Right lobe of liver (tissue), 4 donors: ENCODE measurements at regions not wholly inside any gene's neighbourhood (a gene's known extent, or its start where the extent isn't known, plus 50 kb on each side); places are given as distances from the start of the nearest gene placed in this dataset.

Source experiments
- CTCF ChIP-seq, 4 donors: fragments of 200-600 bp in 3 of 4; fragments of 450-650 bp in 1 of 4; IDR thresholded peaks; one replicate each; pipeline versions ENCODE4 v1.5.1 to v1.8.0; 2016 to 2022; ENCODE audit warnings: antibody characterized with exemption in 4 of 4, mild to moderate bottlenecking in 2 of 4
- POLR2A ChIP-seq: fragments of 450-650 bp; IDR thresholded peaks from one replicate; pipeline ENCODE4 v1.6.1; 2017; ENCODE audit warnings: antibody characterized with exemption, mild to moderate bottlenecking
- donor health status: DM: no; HTN: no; CAD: no.
- donor health status: DM: no; HTN: no; CAD: no.
- donor health status: DM: no; HTN: yes; CAD: no.

GRCh38 chr4:17252131-17252530 lies 259.8 kb downstream of the QDPR start:
- TF ChIP-seq CTCF (IDR thresholded peaks at IDR 0.05) (no peak), POLR2A (no peak)
